ENCODE measurements at regions not wholly inside any gene's neighbourhood (a gene's known extent, or its start where the extent isn't known, plus 50 kb on each side); places are given as distances from the start of the nearest gene placed in this dataset.

DNA sequence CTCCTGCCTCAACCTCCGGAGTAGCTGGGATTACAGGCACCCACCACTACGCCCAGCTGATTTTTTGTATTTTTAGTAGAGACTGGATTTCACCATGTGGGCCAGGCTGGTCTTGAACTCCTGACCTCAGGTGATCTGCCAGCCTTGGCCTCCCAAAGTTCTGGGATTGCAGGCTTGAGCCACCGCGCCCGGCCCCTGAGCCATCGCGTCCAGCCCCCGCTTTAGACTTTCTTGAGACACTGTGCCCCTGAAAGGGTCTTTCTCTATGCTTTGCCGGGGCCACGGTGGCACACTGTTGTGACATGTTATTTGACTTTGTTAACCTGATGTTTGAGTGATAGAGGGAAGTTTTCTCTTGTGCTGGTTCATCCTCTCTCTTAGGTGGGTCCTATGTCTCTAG, 186.4 kb downstream of the BTG1 start:
- no peak for DNase-seq

DNA sequence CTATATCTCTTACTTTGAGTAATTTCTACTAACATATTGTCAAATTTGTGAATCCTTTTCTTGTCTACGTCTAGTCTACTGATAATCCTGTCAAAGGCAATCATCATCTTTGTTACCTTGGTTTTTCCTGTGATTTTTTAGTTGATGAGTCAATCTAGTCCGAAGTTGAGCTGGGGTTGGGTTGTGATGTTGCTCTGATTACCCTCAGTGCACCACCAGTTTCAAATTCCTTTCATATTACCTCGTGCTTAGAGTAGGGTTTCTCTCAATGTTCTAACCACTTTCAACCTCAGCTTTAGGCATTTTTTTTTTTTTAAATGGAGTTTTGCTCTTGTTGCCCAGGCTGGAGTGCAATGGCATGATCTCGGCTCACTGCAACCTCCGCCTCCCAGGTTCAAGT, 186.8 kb downstream of the BTG1 start:
- DNase-seq, result no peak

DNA sequence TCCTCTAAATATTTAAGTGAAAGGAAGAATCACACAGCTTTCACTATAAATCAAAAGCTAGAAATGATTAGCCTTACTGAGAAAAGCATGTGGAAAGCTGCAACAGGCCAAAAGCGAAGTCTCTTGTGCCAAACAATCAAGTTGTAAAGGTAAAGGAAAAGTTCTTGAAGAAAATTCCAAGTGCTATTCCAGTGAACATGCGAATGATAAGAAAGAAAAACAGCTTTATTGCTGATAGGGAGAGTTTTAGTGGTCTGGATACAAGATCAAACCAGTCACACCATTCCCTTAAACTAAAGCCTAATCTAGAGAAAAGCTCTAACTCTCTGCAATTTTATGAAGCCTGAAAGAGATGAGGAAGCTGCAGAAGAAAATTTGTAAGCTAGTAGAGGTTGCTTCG, 190.9 kb downstream of the BTG1 start:
- DNase-seq, result no peak

DNA sequence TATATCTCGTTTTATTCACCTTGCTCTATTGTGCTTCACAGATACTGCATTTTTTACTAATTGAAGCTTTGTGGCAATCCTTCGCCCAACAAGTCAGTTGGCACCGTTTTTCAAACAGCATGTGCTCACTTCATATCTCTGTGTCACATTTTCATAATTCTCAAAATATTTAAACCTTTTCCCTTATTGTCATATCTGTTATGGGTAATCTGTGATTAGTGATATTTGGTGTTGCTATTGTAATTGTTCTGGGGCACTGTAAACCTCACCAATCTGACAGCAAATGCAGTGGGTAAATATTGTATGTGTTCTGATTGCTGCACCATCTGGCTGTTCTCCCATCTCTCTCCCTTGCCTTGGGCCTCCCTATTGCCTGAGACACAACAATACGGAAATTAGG, 191.3 kb downstream of the BTG1 start:
- DNase-seq, result no peak

DNA sequence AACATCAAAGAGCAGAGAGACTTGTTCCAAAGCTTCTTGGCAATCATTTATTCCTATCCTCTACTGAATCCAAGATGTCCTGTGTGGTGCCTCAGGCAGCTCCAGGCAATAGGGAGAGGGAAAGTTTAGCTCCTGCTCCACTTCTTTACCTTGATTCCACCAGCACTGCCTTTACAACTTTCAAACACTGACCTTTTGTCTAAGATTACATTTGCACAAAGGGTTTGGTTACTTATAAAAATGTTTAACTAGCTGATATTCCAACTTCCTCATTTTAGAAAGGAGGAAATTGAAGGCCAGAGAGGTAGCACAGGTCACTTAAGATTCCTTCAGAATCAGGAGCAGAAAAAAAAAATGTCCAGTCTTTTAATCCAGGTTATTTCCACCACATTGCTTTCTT, 192.7 kb downstream of the BTG1 start:
- no peak for DNase-seq

DNA sequence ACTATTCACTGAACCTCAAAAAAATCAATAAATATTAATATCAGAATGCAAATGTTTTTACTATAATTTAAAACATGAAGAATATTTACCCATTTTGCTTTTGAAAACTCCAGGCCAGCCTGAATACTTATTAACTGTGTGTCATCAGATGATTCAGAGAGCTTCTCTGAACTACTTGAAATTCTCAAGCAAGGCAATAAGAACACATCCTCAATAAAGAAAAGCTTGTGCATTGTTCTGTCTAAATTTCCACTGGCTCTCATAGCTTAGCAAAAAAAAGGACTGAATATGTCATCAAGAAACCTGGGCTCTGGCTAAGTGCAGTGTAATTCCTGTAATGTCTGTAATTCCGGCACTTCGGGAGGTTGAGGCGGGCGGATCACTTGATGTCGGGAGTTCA, 194.1 kb downstream of the BTG1 start:
- DNase-seq, result no peak

DNA sequence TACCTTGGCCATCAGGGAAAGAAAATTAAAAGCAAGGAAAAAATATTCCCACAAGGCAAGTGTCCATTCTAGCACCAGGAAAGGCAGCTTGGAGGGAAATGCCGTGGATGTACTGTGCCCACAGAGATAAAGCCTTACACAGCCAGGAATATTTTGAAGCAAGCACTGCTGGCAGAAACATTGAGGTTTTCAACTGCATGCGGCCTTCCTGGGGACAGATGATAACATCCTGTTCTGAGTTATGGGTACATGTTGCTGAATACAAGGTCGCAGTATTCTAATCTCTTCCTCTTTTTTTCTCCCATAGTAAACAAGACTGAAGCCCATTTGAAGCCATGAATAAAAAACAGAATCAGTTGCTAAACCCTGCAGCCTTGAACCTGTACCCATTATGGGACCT, 197.1 kb downstream of the BTG1 start:
- no peak for DNase-seq

DNA sequence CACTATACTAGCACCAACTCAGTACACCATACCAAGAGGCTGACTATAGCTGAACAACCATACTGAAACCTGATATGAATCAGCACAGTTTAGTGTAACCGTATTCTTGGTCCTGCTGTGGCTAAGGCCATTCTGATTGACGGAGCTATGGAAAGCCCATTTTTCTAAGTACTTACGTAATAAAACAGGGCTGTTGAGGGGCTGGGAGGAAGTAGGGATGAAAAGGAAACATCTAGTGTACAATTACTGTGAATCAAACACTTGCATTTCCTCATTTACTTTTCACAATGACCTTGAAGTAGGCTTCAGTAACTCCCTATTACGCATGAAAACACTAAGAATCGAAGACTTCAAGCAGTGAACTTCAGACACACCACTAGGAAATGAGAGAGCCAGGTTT, 198.2 kb downstream of the BTG1 start:
- no peak for DNase-seq

DNA sequence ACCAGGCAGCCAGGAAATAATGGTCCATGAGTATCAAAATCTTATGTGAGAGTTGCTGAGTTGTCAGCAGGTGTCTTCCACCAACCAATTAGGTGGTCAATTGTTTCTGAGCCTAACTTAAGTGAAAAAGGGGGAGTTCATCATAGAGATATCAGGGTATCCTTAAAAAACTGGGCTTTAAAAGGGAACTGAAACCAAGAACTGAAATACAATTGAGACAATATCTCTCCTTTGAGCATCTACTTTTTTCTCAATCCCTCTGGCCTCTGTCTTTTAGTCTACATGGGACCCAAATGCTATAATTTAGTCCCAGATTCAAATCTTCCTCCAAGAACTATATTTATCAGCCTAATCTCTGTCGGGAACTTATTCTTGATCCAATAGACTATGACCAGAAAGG, 201.0 kb downstream of the BTG1 start:
- no peak for DNase-seq

DNA sequence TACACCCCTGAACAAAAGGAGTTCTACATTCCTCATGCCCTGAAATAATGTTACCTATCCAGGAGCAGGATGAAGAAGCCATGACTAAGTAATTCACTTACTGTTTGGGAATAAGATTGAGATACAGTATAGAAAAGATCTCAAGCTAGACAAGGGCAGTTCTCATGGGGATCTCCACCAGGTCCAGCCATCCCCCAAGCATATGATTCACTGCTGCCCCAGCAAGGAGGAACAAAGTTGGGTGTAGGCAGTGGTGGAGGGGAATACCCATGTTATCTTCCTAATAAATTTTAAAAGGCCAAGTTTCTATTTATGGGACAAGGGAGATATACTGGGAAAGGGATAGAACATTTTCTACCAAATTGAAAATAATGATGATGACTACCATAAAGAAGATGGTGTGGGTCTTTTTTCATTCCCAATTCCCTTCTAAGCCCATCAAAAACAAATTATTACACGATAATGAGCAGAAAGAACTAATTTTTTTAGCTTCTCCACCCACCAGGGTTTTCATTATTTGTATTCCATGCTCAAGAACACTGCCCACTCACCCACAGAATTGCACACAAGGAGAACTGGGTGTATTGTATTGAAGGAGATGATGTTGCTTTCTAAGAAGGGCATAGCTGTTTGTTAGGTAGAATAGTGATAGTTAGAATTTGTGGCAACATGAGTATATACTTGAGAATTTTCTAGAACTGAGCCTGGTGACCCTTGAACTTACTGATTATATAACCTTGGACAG, 204.6 kb downstream of the BTG1 start:
- DNase-seq, result no peak

DNA sequence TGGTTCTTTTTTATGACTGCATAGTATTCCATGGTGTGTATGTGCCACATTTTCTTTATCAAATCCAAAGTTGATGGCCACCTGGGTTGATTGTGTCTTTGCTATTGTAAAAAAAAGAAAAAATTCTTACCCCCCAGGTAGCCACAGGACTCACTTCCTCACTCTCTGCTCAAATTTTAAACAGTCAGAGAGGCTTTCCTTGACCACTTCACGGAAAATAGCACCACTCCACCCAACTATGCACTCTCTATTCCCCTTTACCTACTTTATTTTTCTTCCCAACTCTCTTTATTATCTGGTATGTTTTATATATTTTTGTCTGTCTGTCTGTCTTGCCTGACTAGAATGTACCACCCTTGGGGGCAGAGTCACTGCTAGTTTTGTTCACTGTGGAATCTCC, 205.3 kb downstream of the BTG1 start:
- no peak for DNase-seq

DNA sequence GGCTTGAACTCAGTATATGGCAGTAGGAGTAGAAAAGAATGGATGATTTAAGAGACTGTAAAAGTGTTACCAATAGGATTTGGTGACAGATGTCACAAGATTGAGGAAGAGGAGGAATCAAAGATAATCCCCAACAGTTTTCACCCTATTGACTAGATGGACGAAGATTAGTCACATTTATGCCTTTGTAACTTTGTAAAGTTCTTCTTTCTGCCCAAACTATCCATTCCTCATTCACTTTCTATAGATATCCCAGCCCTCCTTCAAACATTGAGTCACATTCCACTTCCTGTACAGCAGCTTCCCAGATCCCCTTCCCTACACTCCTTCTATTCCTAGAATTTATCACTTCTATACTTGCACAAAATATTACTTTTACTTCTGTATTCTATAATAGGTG, 207.9 kb downstream of the BTG1 start:
- DNase-seq, result no peak

DNA sequence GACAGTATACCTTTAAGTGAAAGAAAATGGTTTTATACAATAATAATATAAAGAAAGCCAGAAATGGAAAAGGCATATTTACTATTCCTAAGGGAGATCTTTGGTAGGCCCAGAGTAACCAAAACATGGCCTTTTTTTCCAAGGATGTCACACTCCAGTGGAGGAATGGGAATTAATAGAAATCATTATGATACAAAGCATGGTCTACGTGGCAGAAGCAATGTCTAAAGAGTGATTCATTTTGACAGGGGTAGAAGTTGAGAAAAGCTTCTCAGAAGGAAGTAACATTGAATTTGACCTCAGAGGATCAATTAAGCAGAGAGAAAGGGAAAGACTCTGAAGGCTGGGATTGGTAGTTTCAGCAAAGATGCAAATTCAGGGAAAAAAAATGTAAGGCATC, 208.6 kb downstream of the BTG1 start:
- no peak for DNase-seq

DNA sequence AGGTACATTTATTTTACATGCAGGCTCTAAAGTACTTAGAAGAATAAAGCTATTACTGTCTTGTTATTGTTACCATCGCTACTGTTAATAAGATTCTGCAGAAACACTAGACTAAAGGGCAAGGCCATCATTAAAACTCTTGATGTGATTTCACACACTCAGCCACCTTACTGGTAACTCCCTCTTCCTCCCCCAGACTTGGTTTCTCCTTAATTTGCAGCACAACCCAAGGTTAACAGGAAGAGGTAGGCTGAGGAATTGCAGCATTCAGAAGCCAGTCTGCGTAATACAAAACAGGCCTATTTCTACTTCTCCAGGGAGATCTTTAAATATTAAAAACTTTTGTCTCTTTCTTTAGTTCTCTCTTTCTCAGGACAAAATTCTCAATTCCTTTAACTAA, 210.3 kb downstream of the BTG1 start:
- no peak for DNase-seq

DNA sequence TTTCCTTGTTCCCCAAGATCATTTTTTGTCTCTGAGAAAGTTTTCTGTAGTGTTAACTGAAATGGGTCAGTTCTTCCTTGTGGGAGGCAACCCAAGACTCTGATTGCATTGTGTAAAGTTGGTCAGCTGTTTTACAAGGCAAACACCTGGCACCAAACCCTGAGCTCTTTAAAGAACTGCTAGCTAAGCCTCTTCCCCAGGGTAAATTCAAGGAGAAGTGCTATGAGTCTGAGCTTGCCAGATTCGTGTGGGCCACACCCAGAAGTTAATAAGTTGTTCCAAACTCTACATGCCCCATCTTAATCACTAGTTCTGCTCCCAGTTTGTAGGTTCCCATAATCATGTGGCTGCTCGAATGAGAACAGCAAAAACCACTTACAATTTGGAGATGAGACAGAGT, 214.5 kb downstream of the BTG1 start:
- no peak for DNase-seq

DNA sequence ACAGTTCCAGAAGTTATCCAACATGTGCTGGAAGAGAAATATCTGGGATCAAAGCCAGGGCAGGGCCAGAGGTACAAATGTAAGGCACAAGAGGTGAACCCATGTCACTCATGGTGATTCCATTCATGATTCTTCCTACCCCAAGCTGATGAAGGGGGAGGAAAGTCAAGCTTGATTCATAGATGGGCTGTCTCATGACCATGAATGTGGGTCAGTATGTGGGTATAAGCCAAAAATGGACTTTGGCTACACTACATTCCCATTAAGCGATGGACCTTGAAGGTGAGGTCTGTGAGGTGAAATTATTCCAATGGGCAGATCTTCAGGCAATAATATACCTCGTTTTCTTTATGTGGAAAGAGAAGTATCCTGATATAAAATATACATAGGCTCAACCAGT, 217.1 kb downstream of the BTG1 start:
- no peak for DNase-seq

DNA sequence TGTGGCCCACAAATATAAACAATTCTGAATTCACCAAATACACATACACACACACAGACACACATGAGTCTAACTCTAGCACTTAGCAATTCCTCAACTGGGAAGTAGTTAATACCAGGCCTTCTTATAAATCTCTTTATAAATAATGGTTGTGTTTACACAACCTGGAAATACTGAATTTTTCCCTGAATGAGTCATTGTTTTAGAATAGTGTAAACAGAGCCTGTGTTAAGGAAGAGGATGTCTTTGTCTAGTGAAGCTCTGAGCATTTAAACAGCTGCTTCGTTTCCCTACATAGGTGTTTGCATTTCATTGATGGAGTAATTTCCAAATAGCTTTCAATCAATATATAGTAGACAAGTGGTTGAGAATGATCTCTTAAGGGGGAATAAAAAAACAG, 218.8 kb downstream of the BTG1 start:
- DNase-seq, result peak; percentile 12

DNA sequence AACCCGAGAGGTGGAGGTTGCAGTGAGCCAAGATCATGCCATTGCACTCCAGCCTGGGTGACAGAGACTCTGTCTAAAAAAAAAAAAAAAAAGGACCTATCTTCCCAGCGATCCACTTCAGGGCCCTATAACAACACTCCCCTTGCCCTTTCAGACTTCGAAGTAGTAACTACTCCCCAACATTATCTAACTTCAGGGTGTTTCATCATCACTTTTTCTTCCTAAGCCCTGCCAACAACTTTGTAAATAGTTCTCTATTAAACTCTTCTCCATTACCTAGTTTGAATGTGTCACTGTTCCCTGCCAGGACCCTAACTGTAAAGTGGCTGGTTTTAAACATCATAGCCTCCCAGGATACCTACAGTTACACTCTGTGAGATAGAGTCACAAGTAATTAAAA, 220.8 kb downstream of the BTG1 start:
- no peak for DNase-seq

DNA sequence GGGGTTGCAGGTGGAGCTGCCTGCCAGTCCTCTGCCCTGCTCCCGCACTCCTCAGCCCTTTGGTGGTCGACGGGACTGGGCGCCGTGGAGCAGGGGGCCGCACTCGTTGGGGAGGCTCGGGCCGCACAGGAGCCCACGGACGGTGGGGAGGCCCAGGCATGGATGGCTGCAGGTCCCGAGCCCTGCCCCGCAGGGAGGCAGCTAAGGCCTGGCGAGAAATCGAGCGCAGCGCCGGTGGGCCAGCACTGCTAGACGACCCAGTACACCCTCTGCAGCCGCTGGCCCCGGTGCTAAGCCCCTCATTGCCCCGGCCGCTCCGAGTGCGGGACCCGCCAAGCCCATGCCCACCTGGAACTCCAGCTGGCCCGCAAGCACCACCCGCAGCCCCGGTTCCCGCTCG, 221.8 kb downstream of the BTG1 start:
- no peak for DNase-seq

DNA sequence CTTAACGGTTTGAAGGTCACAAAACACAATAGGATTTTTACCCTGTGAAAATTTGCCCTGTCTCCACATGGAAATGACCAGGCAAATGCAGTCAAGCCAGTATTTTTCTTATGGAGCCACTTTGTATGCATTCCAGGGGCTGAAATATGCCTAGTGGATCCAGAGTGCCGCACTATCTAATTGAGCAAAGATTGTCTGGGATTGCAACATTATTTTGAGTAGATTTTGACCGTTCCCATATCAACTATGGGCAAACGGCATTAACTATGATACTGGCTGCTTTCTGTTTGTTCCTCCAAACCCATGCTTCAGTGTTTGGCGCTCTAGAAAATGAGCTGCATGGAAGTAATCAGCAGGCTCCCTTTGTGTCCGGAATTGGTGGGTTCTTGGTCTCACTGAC, 223.0 kb downstream of the BTG1 start:
- no peak for DNase-seq

DNA sequence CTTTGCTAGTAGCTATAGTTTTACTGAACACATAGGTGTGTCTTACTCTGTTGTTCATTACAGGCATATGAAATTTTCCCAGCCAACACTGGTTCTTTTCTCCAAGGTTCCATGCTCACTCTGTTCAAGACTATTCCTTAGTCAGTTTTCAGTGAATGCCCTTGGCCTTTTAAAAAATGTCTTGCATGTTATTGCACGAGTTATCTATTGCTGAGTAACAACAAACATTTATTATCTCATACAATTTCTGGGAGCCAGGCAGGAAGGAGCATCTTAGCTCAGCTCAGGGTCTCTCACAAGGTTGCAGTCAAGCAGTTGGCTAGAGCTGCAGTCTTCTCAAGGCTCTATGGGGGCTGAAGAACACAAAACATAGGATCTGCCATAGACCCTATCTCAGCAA, 223.5 kb downstream of the BTG1 start:
- no peak for DNase-seq

DNA sequence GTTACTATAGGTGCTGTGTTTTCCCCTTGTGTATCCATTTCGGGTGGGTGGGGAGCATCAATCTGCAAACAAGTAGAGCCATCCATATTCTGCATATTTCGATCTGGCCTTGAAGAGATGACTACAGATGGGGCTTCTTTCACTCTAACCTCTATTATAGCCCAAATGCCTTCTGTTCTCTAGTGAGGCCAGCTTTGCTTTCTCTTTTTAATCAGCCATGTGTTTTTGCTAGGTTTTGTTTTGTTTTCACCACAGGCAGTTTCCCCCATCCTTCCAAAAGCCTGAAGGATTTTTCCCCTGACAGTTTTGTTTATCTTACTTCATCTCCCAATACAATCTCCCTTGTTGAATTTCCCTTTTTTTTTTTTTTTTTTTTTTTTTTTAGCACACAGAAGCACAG, 224.1 kb downstream of the BTG1 start:
- DNase-seq, result no peak

DNA sequence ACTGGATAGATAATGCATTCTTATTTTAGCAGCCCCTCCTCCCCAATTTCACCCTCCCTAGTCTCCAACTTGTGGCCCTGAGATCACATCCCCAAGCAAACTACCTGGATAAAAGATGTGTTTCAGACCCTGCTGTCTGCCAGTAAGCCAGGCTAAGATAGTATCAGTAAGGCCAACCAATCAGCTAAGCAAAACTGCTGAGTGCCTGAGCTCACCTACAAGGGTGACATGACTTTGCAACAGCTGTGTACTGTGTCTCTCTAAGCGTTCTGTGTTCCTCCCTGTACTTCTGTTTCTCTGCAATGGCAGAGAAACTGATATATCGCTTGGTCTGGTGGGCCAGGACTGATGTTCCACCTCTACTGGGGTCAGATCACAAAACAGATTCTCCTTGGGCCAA, 224.9 kb downstream of the BTG1 start:
- DNase-seq, result no peak

DNA sequence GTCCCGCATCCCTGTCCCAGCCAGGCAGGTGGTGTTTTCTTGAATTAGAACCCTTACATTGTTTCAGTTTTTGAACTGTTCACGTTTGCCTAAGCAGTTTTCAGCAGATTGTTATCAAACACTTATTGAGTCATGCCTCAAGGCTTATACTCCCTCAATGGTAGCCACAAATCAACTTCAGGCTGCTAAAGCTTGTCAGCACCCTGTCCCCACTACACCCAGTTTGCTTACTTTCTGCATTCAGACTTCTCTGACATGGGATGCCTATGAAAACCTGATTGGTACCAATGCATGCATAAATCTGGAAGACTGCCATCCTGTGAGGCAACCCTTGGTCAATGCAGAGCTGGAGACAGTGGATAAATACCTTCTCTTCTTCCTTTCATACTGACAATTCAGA, 225.4 kb downstream of the BTG1 start:
- no peak for DNase-seq

DNA sequence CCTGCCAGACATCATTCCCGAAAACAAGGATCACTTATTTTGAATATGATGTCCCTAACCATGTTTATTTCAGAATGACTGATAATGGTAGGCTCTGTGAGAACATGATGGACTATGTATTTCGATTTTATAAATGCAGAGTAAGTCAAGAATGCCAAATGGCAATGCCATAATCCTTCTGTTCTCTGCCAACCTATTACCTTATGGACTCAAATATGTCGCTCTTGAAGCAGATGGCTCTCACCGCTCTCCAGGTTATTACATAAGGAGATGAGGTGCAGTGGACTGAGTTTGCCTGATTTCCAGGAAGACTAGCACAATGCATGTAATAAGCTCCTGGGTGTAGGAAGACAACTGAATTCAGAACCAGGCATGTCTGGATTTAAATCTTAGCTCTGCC, 227.2 kb downstream of the BTG1 start:
- DNase-seq, result no peak

DNA sequence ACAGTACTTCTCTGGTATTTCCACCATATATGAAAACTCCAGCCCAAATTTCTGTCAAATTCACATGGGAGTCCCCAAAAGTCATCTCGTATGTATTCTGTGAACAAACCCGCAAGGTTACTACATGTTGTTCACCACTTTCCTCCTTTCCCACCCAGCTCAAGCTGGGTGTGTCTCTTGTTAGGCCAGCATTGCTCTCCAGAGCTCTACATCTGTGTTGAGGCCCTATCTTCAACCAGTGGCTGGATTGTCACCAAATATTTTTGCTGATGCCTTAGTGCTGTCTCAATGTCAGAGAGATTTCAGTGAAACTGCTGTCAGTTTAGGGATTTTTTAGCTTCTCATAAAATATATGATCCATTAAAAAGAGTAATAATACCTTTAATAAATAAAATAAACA, 230.9 kb downstream of the BTG1 start:
- no peak for DNase-seq

Data from NCI-H1436 (cell line).